ENCODE measurements at regions not wholly inside any gene's neighbourhood (a gene's known extent, or its start where the extent isn't known, plus 50 kb on each side); places are given as distances from the start of the nearest gene placed in this dataset.

DNA sequence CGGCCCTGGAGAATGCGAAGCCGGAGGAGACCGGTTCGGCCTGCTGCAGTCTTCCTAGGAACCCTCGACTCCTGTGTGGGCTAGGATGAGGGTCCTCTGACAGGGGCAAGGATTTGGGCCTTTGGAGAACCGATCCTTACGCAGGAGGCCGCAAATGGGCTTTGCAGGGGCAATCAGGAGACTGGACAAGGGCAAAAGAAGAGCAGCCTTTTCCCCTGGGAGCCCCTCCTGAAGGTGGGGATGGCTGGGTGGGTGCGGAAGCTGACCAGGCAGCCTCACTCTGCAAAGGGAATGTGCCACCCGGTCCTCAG is 111.7 kb downstream of the NAV1 start:
- no peak for TF ChIP-seq POLR2A (IDR thresholded peaks at IDR 0.05)
- TF ChIP-seq, protein P1, sequence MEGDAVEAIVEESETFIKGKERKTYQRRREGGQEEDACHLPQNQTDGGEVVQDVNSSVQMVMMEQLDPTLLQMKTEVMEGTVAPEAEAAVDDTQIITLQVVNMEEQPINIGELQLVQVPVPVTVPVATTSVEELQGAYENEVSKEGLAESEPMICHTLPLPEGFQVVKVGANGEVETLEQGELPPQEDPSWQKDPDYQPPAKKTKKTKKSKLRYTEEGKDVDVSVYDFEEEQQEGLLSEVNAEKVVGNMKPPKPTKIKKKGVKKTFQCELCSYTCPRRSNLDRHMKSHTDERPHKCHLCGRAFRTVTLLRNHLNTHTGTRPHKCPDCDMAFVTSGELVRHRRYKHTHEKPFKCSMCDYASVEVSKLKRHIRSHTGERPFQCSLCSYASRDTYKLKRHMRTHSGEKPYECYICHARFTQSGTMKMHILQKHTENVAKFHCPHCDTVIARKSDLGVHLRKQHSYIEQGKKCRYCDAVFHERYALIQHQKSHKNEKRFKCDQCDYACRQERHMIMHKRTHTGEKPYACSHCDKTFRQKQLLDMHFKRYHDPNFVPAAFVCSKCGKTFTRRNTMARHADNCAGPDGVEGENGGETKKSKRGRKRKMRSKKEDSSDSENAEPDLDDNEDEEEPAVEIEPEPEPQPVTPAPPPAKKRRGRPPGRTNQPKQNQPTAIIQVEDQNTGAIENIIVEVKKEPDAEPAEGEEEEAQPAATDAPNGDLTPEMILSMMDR (IDR thresholded peaks at IDR 0.05): no peak
